ENCODE measurements at regions not wholly inside any gene's neighbourhood (a gene's known extent, or its start where the extent isn't known, plus 50 kb on each side); places are given as distances from the start of the nearest gene placed in this dataset.

DNA sequence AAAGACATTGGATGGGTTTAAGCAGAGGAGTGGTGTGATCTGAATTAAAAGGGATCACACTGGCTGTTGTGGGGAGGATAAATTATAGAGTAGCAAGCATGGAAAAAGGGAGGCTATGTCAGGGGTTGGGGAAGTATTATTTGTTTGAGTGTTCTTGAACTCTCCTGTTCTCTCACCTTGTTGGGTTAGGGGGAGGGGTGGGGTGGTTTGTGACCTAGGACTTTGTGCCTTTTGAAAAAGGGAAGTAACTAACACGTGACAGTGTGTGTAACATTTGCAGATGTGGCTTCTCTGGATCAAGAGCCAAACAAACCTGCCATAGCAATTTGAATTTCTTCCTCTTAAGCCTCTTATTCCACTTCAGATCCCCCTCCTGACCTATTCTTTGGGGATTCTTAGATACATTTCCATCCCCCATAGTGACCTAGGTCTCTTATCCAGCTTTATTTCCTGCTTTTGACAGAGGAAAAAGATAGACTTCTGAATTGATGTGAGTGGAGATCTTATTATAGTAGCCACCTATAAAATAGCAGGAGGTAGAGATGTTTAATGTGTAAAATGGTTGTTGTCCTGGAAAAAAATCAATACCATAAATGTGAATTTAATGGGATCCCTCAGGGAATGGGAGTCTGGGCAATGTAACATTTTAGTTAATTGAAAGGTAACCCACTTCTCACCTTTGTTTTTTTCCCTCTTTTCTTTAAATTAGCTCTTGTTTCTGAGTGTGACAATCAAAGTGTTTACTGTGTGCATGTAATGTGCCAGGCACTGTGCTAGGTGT is 120.4 kb downstream of the CT47B1 start:
- H2BK120ac ChIP-seq (ENCODE audit: low read depth, low read length, poor library complexity, severe bottlenecking), result no peak overlapping the region
- no peak overlapping the region for H2AK5ac ChIP-seq (ENCODE audit: insufficient read length, low read length)
- H2BK5ac ChIP-seq (ENCODE audit: insufficient read length, low read length), result no peak overlapping the region
- Mint-ChIP-seq H3K27ac (no peak overlapping the region), H3K27me3 (ENCODE audit: low read depth) (peaks cover 21% of the 10 kb centered on the region), H3K36me3 (ENCODE audit: insufficient read depth in 1 of 3, low read depth in 3 of 3) (peaks cover 0 to 2% (median 1%) of the 10 kb centered on the region in 3 experiments; a peak in 2 of 7 replicates), H3K9me3 (peaks cover 74 to 75% of the 10 kb centered on the region in 2 experiments), H3K4me1 (peaks cover 9 to 24% of the 10 kb centered on the region in 2 experiments), H3K4me3 (no peak overlapping the region)
- peaks cover 24% of the 10 kb centered on the region for H3K9me3 ChIP-seq (ENCODE audit: control insufficient read depth, low read depth, low read length)
- H3K56ac ChIP-seq (ENCODE audit: insufficient read length, low read depth, low read length), result no peak overlapping the region
- H4K5ac ChIP-seq (ENCODE audit: insufficient read length, low read depth, low read length), result no peak overlapping the region
- H3K79me1 ChIP-seq (ENCODE audit: insufficient read depth, low read depth, low read length, poor library complexity, severe bottlenecking), result no peaks in the 10 kb centered on the region
- H4K20me1 ChIP-seq (ENCODE audit: control insufficient read depth, insufficient read depth, insufficient read length), result no peaks in the 10 kb centered on the region
- no peak overlapping the region for H3K4me2 ChIP-seq (ENCODE audit: insufficient read depth, insufficient read length, low read length)
- H3K4me1 ChIP-seq (ENCODE audit: insufficient read depth, low read length), result no peaks in the 10 kb centered on the region
- no CpG with 5 or more reads among the region's 1 CpG for WGBS (ENCODE audit: extremely low coverage, insufficient read length, low lambda C conversion rate)
- no peak overlapping the region for H3K23ac ChIP-seq (ENCODE audit: insufficient read length, low read depth, low read length)
- H3K23me2 ChIP-seq (ENCODE audit: insufficient read length, low read depth, low read length, poor library complexity, severe bottlenecking), result no peaks in the 10 kb centered on the region
- no peak overlapping the region for H2AFZ ChIP-seq (ENCODE audit: low read length)
- no peak overlapping the region for H3K27ac ChIP-seq (ENCODE audit: insufficient read length, low read depth, low read length)
- H3T11ph ChIP-seq (ENCODE audit: low read length), result no peak overlapping the region
- no peak overlapping the region for H3K18ac ChIP-seq (ENCODE audit: insufficient read length, low read depth, low read length)
- no peak overlapping the region for H4K8ac ChIP-seq (replicated peaks; ENCODE audit: insufficient read length, low read depth, low read length)
- no peaks in the 10 kb centered on the region for H3K79me2 ChIP-seq (ENCODE audit: insufficient read depth, low read length)
- H3K4ac ChIP-seq (ENCODE audit: low read depth, low read length), result no peak overlapping the region
- H3K14ac ChIP-seq (ENCODE audit: insufficient read depth, low read length), result no peak overlapping the region
- no peak overlapping the region for H3K9ac ChIP-seq (ENCODE audit: extremely low read depth, insufficient read length, low read length)
- DNase-seq, result no peak
- H2BK20ac ChIP-seq (ENCODE audit: low read depth, low read length, poor library complexity, severe bottlenecking), result no peak overlapping the region
- no peak overlapping the region for H4K91ac ChIP-seq (ENCODE audit: insufficient read length, low read depth, low read length)
- H3K27me3 ChIP-seq (ENCODE audit: insufficient read depth, low read length), result no peaks in the 10 kb centered on the region
- no peak overlapping the region for H2BK15ac ChIP-seq (ENCODE audit: low read depth, low read length)
- TF ChIP-seq, protein P1, sequence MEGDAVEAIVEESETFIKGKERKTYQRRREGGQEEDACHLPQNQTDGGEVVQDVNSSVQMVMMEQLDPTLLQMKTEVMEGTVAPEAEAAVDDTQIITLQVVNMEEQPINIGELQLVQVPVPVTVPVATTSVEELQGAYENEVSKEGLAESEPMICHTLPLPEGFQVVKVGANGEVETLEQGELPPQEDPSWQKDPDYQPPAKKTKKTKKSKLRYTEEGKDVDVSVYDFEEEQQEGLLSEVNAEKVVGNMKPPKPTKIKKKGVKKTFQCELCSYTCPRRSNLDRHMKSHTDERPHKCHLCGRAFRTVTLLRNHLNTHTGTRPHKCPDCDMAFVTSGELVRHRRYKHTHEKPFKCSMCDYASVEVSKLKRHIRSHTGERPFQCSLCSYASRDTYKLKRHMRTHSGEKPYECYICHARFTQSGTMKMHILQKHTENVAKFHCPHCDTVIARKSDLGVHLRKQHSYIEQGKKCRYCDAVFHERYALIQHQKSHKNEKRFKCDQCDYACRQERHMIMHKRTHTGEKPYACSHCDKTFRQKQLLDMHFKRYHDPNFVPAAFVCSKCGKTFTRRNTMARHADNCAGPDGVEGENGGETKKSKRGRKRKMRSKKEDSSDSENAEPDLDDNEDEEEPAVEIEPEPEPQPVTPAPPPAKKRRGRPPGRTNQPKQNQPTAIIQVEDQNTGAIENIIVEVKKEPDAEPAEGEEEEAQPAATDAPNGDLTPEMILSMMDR (conservative IDR thresholded peaks at IDR 0.05), result no peak
- H2BK12ac ChIP-seq (ENCODE audit: insufficient read length, low read depth, low read length), result no peak overlapping the region
